ENCODE measurements at regions not wholly inside any gene's neighbourhood (a gene's known extent, or its start where the extent isn't known, plus 50 kb on each side); places are given as distances from the start of the nearest gene placed in this dataset.

- no peak for TF ChIP-seq BACH1 (IDR thresholded peaks at IDR 0.05; ENCODE audit: low read length)
- no peak for TF ChIP-seq SP4 (IDR thresholded peaks at IDR 0.05; ENCODE audit: low read length)
Measured at GRCh38 chr5:143476601-143477211, 73.2 kb upstream of the NR3C1 start (continued).
